ENCODE measurements at regions not wholly inside any gene's neighbourhood (a gene's known extent, or its start where the extent isn't known, plus 50 kb on each side); places are given as distances from the start of the nearest gene placed in this dataset.

GRCh38 chr9:86445671-86446070 is 91.5 kb upstream of the TUT7 start:
- peaks cover 12% of the 10 kb centered on the region for H3K27me3 Mint-ChIP-seq (ENCODE audit: low read depth, poor library complexity)
- H3K4me3 Mint-ChIP-seq: no peak overlapping the region
- no peak overlapping the region for H3K27ac Mint-ChIP-seq
- peaks cover 7% of the 10 kb centered on the region for H3K4me1 Mint-ChIP-seq
- no peak for TF ChIP-seq CTCF (IDR thresholded peaks at IDR 0.05)
- no peaks in the 10 kb centered on the region for H3K36me3 Mint-ChIP-seq (ENCODE audit: low read depth)
- no peaks in the 10 kb centered on the region for H3K9me3 Mint-ChIP-seq
- DNase-seq: no peak

- Mint-ChIP-seq H3K27me3 (ENCODE audit: low read depth, poor library complexity) (peaks cover 9% of the 10 kb centered on the region), H3K27ac (no peak overlapping the region), H3K36me3 (ENCODE audit: low read depth) (no peaks in the 10 kb centered on the region), H3K4me1 (peaks cover 7% of the 10 kb centered on the region), H3K4me3 (no peak overlapping the region), H3K9me3 (no peaks in the 10 kb centered on the region)
- no peak for TF ChIP-seq CTCF (IDR thresholded peaks at IDR 0.05)
- DNase-seq: no peak
Observed at GRCh38 chr9:86443992-86444391, 89.8 kb upstream of the TUT7 start.

- Mint-ChIP-seq H3K36me3 (ENCODE audit: low read depth) (no peaks in the 10 kb centered on the region), H3K4me3 (peak overlapping the region; percentile 18), H3K9me3 (peaks cover 15% of the 10 kb centered on the region), H3K27me3 (ENCODE audit: low read depth, poor library complexity) (peaks cover 3% of the 10 kb centered on the region), H3K4me1 (peaks cover 17% of the 10 kb centered on the region), H3K27ac (peak overlapping the region; percentile 62)
- peak; percentile 77 for TF ChIP-seq CTCF (IDR thresholded peaks at IDR 0.05)
- peak; percentile 24 for DNase-seq
Observed at GRCh38 chr9:86434039-86434726, 80.0 kb upstream of the TUT7 start.

GRCh38 chr9:86424251-86424891 is 70.2 kb upstream of the TUT7 start:
- peaks cover 13% of the 10 kb centered on the region for H3K9me3 Mint-ChIP-seq
- H3K36me3 Mint-ChIP-seq (ENCODE audit: low read depth): no peaks in the 10 kb centered on the region
- peaks cover 20% of the 10 kb centered on the region for H3K4me1 Mint-ChIP-seq
- DNase-seq: no peak
- no peaks in the 10 kb centered on the region for H3K27me3 Mint-ChIP-seq (ENCODE audit: low read depth, poor library complexity)
- H3K4me3 Mint-ChIP-seq: no peak overlapping the region
- H3K27ac Mint-ChIP-seq: peak overlapping the region; percentile 63
- TF ChIP-seq CTCF (IDR thresholded peaks at IDR 0.05): no peak

- TF ChIP-seq CTCF (IDR thresholded peaks at IDR 0.05): peak; percentile 77
- H3K9me3 Mint-ChIP-seq: peaks cover 10% of the 10 kb centered on the region
- no peaks in the 10 kb centered on the region for H3K36me3 Mint-ChIP-seq (ENCODE audit: low read depth)
- H3K27me3 Mint-ChIP-seq (ENCODE audit: low read depth, poor library complexity): peaks cover 26% of the 10 kb centered on the region
- no peak overlapping the region for H3K27ac Mint-ChIP-seq
- H3K4me1 Mint-ChIP-seq: no peaks in the 10 kb centered on the region
- H3K4me3 Mint-ChIP-seq: no peak overlapping the region
- no peak for DNase-seq
Observed at GRCh38 chr9:86413971-86414880, 60.0 kb upstream of the TUT7 start.

Data from nephron progenitor cell (in vitro differentiated cells).